ENCODE measurements at regions not wholly inside any gene's neighbourhood (a gene's known extent, or its start where the extent isn't known, plus 50 kb on each side); places are given as distances from the start of the nearest gene placed in this dataset.

GRCh38 chr18:22711192-22711685 is 221.9 kb upstream of the RBBP8 start:
- no peak for TF ChIP-seq CTCF (IDR thresholded peaks at IDR 0.05)
- TF ChIP-seq EZH2phosphoT487 (IDR thresholded peaks at IDR 0.05) = no peak
